HT1080 (cell line): ENCODE measurements at regions not wholly inside any gene's neighbourhood (a gene's known extent, or its start where the extent isn't known, plus 50 kb on each side); places are given as distances from the start of the nearest gene placed in this dataset.

ENCODE experiments used
- DNase-seq: peaks from one replicate; pipeline ENCODE4 v3.0.0-alpha.2; 2015; ENCODE audit warnings: low read depth

DNA sequence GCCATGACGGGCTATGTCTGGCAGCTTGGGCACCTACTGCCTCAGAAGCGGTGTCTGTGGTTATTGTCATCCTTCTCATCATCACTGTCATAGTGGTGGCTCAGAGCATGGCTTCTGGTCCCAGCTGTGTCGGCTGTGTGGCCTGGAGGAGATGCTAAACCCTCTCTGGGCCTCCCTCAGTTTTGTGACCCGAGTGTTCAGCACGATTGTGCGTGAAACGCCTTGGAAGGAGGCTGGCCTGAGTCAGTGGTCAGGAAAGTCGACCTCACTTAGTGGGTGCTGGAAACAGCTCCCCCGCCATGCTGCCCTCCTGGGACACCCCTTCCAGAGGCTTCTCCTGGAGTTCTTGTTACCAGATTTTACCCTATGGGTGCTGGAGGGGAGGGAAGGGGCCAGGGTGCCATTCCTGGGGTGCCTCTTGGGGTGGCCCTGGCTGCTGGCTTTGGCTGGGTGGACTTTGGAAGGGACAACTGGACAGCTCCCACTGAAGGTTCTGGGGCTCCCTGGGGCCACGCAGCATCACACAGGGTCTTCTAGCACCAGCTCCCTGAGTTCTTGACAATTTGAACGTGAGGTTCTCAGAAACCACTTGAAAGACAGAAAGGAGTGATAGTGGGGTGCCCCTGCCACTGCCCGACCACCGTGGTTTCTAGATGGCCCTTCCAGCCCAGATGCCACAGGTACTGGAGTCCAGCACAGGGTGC, 226.5 kb upstream of the GSE1 start:
- DNase-seq: no peak

DNA sequence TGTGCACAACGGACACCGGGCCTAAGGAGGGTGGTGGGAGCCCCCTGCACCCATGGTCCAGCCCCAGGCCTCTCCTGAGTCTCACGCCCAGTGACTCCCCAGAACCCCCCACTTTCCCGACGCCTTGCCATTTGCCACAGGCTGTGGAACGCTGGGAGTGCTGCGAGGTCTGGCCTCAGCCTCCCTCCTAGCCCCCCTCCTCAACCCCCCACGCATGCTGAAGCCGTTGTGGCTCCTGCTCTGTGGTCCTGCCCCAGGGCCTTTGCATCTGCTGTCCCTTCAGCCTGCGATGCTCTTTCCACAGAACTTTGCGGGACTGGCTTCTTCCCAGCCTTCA, 226.0 kb upstream of the GSE1 start:
- DNase-seq: no peak

DNA sequence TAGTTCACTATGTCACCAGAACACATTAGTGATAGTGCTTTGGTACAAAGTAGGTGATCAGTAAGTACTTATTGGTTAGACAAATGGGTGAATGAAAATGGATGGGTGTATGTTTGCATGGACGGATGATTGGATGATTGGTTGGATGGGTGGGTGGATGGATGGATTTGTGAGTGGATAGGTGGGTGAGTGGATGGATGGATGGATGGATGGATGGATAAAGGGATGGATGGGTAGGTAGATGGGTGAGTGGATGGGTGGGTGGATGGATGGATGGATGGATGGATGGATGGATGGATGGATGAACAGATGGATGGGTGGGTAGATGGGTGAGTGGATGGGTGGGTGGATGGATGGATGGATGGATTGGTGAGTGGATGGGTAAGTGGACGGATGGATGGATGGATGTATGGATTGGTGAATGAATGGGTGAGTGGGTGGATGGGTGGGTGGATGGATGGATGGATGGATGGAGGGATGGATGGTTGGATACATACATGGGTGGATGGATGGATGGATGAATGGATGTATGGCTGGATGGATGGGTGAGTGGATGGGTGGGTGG, 225.3 kb upstream of the GSE1 start:
- DNase-seq: no peak

DNA sequence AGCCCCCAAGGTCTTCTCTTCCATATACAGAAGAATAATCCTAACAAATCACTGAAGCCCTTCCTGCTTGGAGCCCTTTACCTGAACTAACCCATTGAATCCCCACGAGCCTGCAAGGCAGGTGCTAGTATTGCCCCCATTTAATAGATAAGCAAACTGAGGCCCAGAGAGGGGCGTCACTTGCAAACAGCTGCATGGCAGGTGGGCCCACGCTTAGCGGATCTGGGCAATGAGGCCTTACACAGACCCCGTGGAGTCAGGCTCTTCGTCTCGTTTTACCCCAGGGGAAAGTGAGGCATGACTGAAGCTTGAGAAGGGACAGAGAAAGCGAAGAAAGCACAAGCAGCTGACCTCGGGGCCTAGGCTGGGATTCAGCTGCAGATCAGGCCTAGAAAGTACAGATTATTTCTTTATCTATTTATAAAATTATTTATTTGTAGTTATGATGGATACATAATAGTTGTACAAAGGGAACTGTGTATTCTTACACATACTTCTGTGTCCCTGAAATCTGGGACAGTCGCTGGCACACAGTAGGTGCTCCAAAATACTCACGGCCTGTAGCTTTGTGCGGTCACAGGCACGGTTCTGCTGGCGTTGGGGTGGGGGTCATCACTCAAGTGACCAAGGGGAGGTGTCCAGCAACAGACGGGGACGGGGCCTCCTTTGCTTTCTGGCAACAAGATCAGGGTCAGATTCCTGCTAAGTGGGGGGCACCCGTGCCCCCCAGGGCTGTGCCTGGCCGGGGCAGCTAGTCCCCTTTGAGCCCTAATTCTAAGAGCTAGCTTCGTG, 223.2 kb upstream of the GSE1 start:
- DNase-seq: no peak

DNA sequence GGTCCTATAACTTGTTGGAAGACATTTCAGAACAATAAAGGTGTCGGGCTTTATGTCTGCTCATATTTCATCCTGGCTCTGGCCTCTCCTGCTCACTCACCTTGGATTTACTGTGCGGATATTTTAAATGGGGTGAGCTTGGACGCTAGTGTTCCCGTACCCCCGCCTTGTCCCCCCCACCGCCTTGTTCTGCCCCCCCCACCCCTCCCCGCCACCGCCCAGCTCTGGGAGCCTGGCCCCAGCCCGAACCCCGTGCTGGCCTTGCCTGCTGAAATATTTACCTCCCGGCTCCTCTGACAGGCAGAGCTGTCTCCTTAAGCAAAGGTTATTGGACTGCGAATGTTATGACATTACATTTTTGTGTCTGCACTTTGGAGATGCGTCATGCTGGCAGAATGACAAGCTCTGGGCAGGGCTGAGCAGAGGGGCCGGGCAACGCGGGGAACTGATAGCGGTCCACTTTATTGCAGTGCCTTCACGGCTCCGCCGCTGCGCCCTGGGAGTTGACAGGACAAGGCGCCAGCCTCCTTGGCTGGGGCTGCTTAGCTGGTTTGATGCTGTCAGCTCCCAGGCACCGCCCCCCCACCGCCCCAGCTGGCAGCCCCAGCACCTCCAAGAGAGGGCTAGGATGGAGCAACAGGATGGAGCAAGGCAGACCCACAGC, 222.5 kb upstream of the GSE1 start:
- peak; percentile 88 for DNase-seq

DNA sequence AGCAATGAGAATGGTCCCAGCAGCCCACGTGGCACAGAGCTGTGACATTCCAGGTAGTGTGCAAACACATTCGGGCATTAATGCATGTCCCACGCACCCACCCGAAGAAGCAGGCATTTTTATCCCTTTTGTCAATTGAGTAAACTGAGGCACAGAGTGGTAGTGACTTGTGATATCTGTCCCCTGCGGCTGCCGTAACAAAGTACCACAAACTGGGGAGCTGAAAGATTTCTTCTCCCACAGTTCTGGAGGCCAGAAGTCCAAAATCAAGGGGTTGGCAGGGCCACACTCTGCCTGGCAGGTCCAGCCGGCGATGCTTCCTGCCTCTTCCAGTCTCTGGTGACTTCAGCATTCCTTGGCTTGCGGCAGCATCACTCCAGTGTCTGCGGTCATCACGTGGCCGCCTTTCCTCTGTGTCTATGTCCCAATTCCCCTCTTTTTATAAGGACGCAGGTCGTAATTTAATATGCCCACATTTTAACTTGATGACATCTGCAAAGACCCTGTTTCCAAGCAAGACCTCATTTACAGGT, 221.9 kb upstream of the GSE1 start:
- no peak for DNase-seq

DNA sequence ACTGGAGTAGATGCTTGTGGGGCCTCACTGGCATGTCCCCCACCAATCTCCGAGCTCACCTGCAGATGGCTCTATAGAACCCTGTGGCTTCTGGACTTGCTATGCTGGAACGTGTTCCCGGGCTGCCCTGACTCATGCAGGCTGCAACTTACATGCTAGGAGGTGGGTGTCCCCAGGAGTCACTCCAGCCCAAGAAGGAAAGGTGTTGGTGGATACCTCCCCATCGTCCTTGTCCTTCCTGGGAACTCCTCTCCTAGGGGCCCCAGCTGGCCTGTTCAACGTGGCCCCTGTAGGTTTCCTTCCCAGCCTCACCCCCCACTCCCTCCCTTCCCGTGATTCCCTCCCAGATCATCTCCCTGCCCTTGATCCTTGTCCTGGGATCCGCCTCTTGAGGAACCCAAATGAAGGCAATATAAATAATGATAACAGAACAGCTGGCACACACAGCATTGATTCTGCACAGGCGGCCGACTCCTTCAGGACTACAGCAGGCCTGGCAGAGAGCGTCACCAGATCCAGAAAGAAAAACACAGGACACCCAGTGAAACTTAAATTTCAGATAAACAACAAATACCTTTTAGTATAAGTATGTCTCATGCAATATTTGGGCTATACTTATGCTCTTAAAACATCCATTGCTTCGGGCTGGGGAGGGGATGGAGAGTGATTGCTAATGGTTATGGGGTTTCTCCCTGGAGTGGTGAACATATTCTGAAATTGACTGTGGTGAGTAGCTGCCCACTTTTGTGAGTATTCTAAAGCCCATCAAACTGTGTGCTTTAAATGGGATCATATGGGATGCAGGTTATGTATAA, 221.1 kb upstream of the GSE1 start:
- DNase-seq: no peak

DNA sequence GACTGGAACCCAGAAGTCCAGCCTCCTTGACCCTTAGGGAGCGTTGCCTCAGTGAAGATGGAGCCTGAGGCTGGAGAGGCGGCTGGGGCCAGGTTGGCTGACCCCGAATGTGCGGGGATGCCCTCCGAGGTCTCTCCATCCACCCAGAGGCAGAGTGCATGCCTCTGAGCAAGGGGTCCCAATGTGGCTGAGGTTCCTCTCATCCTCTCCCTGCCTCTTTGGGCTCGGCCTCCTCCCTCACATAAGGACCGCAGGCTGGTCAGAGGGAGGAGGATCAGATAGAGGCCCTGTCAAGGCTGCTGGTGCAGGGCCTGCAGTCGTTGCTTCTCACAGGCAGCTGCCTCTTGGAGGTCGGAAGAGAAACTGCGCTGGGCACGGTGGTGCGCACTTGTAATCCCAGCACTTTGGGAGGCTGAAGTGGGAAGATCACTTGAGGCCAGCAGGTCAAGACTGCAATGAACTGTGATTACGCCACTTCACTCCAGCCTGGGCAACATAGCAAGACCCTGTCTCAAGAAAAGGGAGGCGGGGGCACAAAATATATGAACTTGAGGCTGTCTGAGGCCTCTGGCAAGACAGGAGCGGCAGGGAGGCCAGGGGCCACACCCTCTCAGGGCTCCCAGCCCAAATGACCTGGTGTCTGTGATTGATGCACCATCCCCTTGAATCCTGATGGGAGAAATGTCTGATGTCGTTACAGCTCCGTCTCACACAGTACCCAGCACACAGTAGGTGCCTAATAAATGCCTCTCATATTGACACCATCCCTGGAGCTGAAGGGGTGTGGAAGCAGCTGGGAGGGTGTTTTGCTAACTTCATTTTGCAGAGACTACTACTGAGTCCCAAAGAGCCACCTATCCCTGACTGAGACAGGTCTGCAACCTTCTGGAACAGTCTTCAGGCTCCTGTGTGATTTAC, 220.1 kb upstream of the GSE1 start:
- DNase-seq: no peak

DNA sequence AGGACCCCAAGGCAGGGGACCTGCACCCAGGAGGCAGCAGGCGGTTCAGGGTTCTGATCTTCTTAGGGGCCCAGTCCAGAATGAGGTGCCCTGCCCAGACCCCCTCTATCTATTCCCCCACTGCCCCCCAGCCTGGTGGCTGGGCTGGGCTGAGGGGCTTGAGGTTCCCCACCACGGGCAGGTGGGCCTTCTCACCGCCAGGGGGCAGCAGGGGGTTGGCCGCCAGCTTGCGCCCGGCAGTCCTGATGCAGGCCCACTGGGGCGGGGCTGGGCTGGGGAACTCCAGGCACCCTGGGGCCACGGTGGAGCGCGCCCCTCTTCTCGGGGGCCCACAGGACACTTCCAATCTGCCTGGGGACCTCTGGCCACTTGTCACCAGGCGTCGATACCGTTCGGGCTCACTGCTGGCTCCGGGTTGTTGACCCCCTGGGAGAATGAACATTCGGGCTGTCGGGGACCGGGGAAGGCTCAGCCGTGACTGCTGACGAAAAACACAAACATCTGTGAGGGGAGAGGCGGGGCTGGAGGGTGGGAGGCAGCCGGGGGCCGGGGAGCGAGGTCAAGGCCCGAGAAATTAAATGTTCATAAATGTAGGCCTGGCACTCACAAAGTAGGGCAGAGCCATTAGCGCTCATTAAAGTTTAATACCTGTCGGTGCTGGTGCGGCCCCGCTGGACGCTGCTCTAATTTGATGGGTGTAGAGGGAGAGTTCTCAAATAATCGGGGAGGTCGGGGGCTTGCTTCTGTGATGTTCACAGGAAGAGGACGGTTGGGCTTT, 219.3 kb upstream of the GSE1 start:
- no peak for DNase-seq

DNA sequence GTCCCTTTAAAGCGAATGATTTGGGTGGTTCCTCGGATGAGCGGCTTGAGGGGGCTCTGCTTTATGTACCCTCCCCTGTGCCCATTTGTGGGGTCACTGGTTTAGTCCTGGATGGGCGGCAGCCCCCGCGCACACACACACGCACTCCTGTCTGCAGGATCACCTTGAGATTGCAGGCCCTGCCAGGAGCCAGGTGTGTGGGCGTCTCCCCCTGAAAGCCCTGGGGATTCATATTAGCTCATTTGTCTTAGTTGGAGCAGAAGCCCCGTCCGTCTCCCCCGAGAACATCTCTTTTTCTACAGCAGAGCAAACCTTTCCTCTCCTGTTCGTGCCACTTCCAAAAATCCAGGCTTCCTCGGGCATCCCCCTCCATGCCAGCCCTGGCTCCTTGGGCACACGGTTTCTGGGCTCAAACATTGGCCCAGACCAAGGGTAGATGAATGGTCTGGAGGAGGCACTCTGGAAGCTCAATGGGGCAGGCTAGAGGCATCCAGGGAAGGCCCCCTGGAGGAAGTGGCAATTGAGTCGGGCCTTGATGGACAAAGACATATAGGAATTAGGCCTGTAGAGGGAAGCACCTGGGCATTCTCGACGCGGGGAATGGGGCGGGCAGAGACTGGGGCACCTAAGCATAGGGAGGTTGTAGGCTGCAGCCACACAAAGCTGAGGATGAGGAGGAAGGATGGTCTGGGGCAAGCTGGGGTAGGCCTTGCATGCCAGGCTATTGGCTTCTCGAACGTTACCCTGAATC, 218.5 kb upstream of the GSE1 start:
- DNase-seq: no peak

DNA sequence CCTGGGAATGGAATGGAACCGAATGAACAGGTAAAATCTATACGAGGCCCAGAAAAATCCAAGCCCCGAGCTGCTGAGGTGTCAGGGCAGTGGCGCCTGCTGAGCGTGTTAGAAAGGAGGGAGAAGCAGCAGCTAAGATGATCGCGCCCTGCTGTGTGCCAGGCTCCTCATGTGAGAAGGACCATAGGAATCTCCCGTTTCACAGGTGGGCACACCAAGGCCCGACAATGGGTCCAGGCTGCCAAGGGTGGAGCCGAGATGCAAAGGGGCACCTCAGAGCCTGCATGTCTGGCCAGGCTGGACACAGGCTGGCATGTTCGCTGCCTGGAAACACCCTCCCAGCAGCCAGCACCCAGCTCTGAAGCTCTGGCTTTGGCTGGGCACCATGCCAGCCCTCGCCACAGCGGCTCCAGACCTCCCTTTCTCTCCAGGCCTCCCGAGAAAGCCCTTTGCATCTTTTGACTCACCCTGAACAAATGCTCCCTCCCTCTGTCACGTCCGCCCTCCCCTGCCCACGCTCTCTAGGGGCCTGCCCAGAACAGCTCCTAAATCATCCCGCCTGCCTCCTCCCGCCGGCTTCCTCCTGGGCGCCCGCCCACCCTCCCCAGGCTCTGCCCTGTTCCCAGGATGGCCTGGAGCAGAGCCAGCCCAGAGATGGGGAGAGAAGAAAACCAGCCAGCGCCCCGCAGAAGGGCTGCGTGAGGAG, 217.8 kb upstream of the GSE1 start:
- DNase-seq: peak; percentile 97

DNA sequence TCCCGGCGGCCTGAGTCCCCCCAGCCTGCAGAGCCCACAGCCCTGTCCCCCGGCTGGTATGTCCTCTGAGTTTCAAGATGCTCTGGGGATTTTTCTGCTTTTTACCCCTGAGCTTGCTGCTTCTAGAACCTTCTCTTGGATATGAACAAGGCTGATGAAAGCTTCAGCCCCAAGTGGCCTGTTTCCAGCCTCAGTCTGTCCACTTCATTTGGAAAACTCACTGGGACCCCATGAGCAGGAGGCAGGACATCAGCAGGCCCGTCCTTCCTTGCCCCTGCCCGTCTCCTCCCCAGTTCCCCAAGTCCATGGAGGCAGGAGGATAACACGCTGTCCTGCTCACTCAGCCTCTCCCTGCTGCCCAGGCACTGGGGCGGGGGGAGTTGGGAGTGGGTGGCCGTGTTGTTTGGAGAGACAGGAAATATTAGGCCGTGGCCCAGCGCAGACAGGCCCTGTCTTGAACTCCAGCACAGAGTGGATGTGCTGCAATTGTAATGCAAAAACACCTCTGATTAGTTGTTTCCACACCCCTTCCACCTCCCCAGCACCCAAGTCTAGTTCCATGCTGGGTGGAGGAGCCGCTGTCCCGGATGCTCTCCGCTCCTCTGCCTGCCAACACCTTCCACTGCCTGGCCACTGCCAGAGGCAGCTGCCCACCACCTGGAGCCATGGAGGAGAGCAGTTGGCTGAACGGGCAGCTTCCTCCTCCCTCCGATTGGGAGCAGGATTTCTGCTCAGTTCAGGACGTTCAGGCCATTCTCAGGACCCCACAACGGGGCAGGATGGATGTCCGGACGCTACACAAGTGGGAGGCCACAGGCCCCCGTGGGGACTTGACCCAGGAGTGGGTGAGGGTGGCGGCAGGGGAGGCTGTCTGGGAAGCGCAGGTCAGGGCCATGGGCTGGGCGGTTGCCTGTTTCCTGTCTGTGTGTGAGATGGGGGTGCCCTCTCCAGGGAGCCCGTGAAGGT, 216.9 kb upstream of the GSE1 start:
- DNase-seq: no peak

DNA sequence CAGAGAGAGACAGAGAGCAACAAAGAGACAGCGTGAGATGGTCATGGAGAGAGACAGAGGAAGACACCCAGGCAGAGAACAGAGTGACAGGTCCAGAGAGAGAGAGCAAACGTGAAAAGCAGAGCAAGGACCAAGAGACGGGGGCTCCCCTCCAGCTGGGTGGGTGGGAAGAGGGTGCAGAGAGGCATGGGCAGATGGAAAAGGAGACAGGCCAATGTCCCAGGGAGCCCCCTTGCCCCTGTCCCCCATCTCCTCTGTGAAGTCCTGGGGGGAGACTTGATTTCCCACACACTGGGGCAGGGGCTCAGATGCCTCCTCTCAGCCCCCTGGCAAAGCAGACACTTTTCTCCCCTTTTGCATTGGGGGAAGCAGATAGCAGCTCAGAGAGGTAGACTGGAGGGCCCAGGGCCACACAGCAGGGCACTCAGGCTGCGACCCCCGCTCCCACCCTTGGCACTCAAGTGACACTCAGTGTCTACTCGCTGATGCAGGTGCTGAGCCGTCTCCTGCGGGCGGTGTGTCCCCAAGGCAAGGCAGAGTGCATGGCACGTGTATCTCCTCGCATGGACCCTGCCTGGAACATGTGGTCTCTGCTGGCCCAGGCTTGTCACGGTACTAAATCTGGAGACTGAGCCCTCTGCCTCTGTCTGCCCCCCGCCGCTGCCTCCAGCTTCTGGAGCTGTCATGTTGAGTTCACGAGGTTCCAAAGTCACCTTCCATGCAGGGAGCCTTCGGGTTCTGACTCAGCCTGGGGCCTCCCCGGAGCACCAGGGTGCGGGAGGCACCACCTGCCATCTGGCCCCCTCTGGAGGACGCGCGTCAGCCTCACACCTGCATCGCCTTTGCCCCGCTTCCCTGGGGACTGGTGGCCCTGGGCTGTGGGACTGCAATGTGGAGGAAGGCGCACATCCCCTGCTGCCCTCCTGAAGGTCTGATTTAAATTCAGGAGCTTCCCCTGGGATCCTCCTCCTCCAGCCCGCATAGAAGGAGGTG, 215.9 kb upstream of the GSE1 start:
- DNase-seq: no peak

DNA sequence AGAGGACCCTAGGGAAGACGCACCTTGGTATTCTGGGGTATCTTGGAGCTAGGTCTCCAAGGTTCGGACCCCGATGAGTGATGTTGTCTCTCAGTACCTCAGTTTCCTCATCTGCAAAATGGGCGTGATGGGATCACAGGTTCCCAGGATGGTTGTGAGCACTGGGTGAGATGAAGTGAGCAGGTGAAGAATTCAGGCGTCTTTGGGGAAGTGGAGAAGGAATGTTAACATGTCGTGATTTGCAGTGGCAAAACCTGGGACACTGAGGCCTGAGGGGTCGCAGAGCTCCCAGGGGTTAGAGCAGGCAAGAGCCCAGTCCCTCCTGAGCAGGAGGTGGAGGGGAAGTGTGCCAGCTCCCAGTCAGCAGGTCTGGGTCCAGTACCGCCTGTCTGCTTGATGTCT, 215.1 kb upstream of the GSE1 start:
- DNase-seq: no peak
